ENCODE measurements at regions not wholly inside any gene's neighbourhood (a gene's known extent, or its start where the extent isn't known, plus 50 kb on each side); places are given as distances from the start of the nearest gene placed in this dataset.

- no peak overlapping the region for H2AFZ ChIP-seq (ENCODE audit: low read length)
- no peak for DNase-seq
- no peak overlapping the region for H3K4me2 ChIP-seq (ENCODE audit: insufficient read depth, insufficient read length, low read length)
- no peaks in the 10 kb centered on the region for H3K79me1 ChIP-seq (ENCODE audit: insufficient read depth, low read depth, low read length, poor library complexity, severe bottlenecking)
- H3K27me3 Mint-ChIP-seq (ENCODE audit: low read depth) = no peaks in the 10 kb centered on the region
- H2BK12ac ChIP-seq (ENCODE audit: insufficient read length, low read depth, low read length) = no peak overlapping the region
- H4K5ac ChIP-seq (ENCODE audit: insufficient read length, low read depth, low read length) = no peak overlapping the region
- H3K23me2 ChIP-seq (ENCODE audit: insufficient read length, low read depth, low read length, poor library complexity, severe bottlenecking) = no peaks in the 10 kb centered on the region
- H2AK5ac ChIP-seq (ENCODE audit: insufficient read length, low read length) = no peak overlapping the region
- no peak overlapping the region for H3K4ac ChIP-seq (ENCODE audit: low read depth, low read length)
- no CpG with 5 or more reads among the region's 8 CpGs for WGBS (ENCODE audit: extremely low coverage, insufficient read length, low lambda C conversion rate)
- peaks cover 7 to 19% of the 10 kb centered on the region in 2 experiments; a peak in 3 of 4 replicates for H3K4me1 Mint-ChIP-seq
- no peaks in the 10 kb centered on the region for H3K9me3 Mint-ChIP-seq
- H3K79me2 ChIP-seq (ENCODE audit: insufficient read depth, low read length) = no peaks in the 10 kb centered on the region
- H2BK20ac ChIP-seq (ENCODE audit: low read depth, low read length, poor library complexity, severe bottlenecking) = no peak overlapping the region
- no peak overlapping the region; a peak in 1 of 7 replicates for H3K27ac Mint-ChIP-seq
- H3K27me3 ChIP-seq (ENCODE audit: insufficient read depth, low read length) = no peaks in the 10 kb centered on the region
- no peak overlapping the region for H2BK15ac ChIP-seq (ENCODE audit: low read depth, low read length)
- H3K4me3 Mint-ChIP-seq = no peak overlapping the region
- H3K36me3 Mint-ChIP-seq (ENCODE audit: insufficient read depth in 1 of 3, low read depth in 3 of 3) = no peaks in the 10 kb centered on the region; a peak in 1 of 7 replicates
- no peak overlapping the region for H3K18ac ChIP-seq (ENCODE audit: insufficient read length, low read depth, low read length)
- no peaks in the 10 kb centered on the region for H4K20me1 ChIP-seq (ENCODE audit: control insufficient read depth, insufficient read depth, insufficient read length)
- no peak overlapping the region for H3T11ph ChIP-seq (ENCODE audit: low read length)
- no peak overlapping the region for H3K14ac ChIP-seq (ENCODE audit: insufficient read depth, low read length)
- no peak overlapping the region for H2BK5ac ChIP-seq (ENCODE audit: insufficient read length, low read length)
- no peak overlapping the region for H3K23ac ChIP-seq (ENCODE audit: insufficient read length, low read depth, low read length)
- TF ChIP-seq, protein P1, sequence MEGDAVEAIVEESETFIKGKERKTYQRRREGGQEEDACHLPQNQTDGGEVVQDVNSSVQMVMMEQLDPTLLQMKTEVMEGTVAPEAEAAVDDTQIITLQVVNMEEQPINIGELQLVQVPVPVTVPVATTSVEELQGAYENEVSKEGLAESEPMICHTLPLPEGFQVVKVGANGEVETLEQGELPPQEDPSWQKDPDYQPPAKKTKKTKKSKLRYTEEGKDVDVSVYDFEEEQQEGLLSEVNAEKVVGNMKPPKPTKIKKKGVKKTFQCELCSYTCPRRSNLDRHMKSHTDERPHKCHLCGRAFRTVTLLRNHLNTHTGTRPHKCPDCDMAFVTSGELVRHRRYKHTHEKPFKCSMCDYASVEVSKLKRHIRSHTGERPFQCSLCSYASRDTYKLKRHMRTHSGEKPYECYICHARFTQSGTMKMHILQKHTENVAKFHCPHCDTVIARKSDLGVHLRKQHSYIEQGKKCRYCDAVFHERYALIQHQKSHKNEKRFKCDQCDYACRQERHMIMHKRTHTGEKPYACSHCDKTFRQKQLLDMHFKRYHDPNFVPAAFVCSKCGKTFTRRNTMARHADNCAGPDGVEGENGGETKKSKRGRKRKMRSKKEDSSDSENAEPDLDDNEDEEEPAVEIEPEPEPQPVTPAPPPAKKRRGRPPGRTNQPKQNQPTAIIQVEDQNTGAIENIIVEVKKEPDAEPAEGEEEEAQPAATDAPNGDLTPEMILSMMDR (conservative IDR thresholded peaks at IDR 0.05) = no peak
- H2BK120ac ChIP-seq (ENCODE audit: low read depth, low read length, poor library complexity, severe bottlenecking) = no peak overlapping the region
- H4K91ac ChIP-seq (ENCODE audit: insufficient read length, low read depth, low read length) = no peak overlapping the region
- H3K9me3 ChIP-seq (ENCODE audit: control insufficient read depth, low read depth, low read length) = no peaks in the 10 kb centered on the region
- H3K9ac ChIP-seq (ENCODE audit: extremely low read depth, insufficient read length, low read length) = no peak overlapping the region
- no peak overlapping the region for H4K8ac ChIP-seq (replicated peaks; ENCODE audit: insufficient read length, low read depth, low read length)
- H3K56ac ChIP-seq (ENCODE audit: insufficient read length, low read depth, low read length) = no peak overlapping the region
- H3K4me1 ChIP-seq (ENCODE audit: insufficient read depth, low read length) = no peaks in the 10 kb centered on the region; the same call in 1 of the 2 replicates
- no peak overlapping the region for H3K27ac ChIP-seq (ENCODE audit: insufficient read length, low read depth, low read length)
Measured at GRCh38 chr6:90650041-90650940, 63.4 kb upstream of the MAP3K7 start.

Data from H9 (cell line).